ENCODE measurements at regions not wholly inside any gene's neighbourhood (a gene's known extent, or its start where the extent isn't known, plus 50 kb on each side); places are given as distances from the start of the nearest gene placed in this dataset.

GRCh38 chr18:44502221-44502620 is 178.5 kb upstream of the SETBP1 start:
- DNase-seq (ENCODE audit: low read depth, low spot score) = no peak
- no peak overlapping the region for H3K4me3 ChIP-seq (ENCODE audit: control insufficient read depth in 2 of 3, extremely low read depth in 1 of 3, insufficient read depth in 2 of 3, low read depth in 1 of 3, low read length in 3 of 3)
- no peaks in the 10 kb centered on the region for H3K9me3 ChIP-seq (ENCODE audit: control insufficient read depth, low read depth, low read length)
- H3K4me1 ChIP-seq (ENCODE audit: control insufficient read depth, extremely low read depth, insufficient read depth, low read length) = no peaks in the 10 kb centered on the region
- dilution Hi-C loops (cut with MboI; ENCODE audit: extremely low pct_ligation_motif_present, low sequenced_read_pairs) = no loop called here
- no peaks in the 10 kb centered on the region for H3K79me2 ChIP-seq (ENCODE audit: control insufficient read depth, insufficient read depth, low read length)
- H2AFZ ChIP-seq (ENCODE audit: control insufficient read depth, low read length) = no peak overlapping the region
- H3K36me3 ChIP-seq (ENCODE audit: control insufficient read depth in 2 of 2, extremely low read depth in 1 of 2, insufficient read depth in 2 of 2, low read length in 2 of 2) = no peaks in the 10 kb centered on the region
- no peaks in the 10 kb centered on the region for H3K27me3 ChIP-seq (ENCODE audit: control insufficient read depth, extremely low read depth, insufficient read depth, low read length)
- H3K9me1 ChIP-seq (ENCODE audit: control insufficient read depth, extremely low read depth, insufficient read depth, low read length) = no peaks in the 10 kb centered on the region
- no peaks in the 10 kb centered on the region for H4K20me1 ChIP-seq (ENCODE audit: control insufficient read depth, extremely low read depth, insufficient read depth, low read length)
- no peak overlapping the region for H3K4me2 ChIP-seq (ENCODE audit: control insufficient read depth, extremely low read depth, insufficient read depth, low read depth, low read length)
- FAIRE-seq = no peak
- no peak overlapping the region for H3K27ac ChIP-seq (ENCODE audit: control insufficient read depth, insufficient read depth, low read length)
- H3K9ac ChIP-seq (ENCODE audit: control insufficient read depth, extremely low read depth, insufficient read depth, low read length) = no peak overlapping the region
- TF ChIP-seq CTCF (optimal IDR thresholded peaks at IDR 0.05 in 1 of 3, IDR thresholded peaks at IDR 0.05 in 1 of 3, conservative IDR thresholded peaks at IDR 0.05 in 1 of 3; ENCODE audit: extremely low read depth in 1 of 3, insufficient read depth in 2 of 3, low read length in 3 of 3) (no peak), EZH2 (IDR thresholded peaks at IDR 0.05; ENCODE audit: low read length) (no peak)

GRCh38 chr18:44502790-44503189 is 177.9 kb upstream of the SETBP1 start:
- Histone ChIP-seq H3K9me3 (ENCODE audit: control insufficient read depth, low read depth, low read length) (no peaks in the 10 kb centered on the region), H3K4me3 (ENCODE audit: control insufficient read depth in 2 of 3, extremely low read depth in 1 of 3, insufficient read depth in 2 of 3, low read depth in 1 of 3, low read length in 3 of 3) (no peak overlapping the region), H3K27me3 (ENCODE audit: control insufficient read depth, extremely low read depth, insufficient read depth, low read length) (no peaks in the 10 kb centered on the region), H3K9ac (ENCODE audit: control insufficient read depth, extremely low read depth, insufficient read depth, low read length) (no peak overlapping the region), H3K79me2 (ENCODE audit: control insufficient read depth, insufficient read depth, low read length) (no peaks in the 10 kb centered on the region), H3K4me1 (ENCODE audit: control insufficient read depth, extremely low read depth, insufficient read depth, low read length) (no peaks in the 10 kb centered on the region), H3K4me2 (ENCODE audit: control insufficient read depth, extremely low read depth, insufficient read depth, low read depth, low read length) (no peak overlapping the region), H3K27ac (ENCODE audit: control insufficient read depth, insufficient read depth, low read length) (no peak overlapping the region), H2AFZ (ENCODE audit: control insufficient read depth, low read length) (no peak overlapping the region), H3K36me3 (ENCODE audit: control insufficient read depth in 2 of 2, extremely low read depth in 1 of 2, insufficient read depth in 2 of 2, low read length in 2 of 2) (no peaks in the 10 kb centered on the region), H3K9me1 (ENCODE audit: control insufficient read depth, extremely low read depth, insufficient read depth, low read length) (no peaks in the 10 kb centered on the region), H4K20me1 (ENCODE audit: control insufficient read depth, extremely low read depth, insufficient read depth, low read length) (no peaks in the 10 kb centered on the region)
- TF ChIP-seq EZH2 (IDR thresholded peaks at IDR 0.05; ENCODE audit: low read length) (no peak), CTCF (optimal IDR thresholded peaks at IDR 0.05 in 1 of 3, IDR thresholded peaks at IDR 0.05 in 1 of 3, conservative IDR thresholded peaks at IDR 0.05 in 1 of 3; ENCODE audit: extremely low read depth in 1 of 3, insufficient read depth in 2 of 3, low read length in 3 of 3) (no peak)
- FAIRE-seq (no peak), DNase-seq (ENCODE audit: low read depth, low spot score) (no peak)
- dilution Hi-C loops (cut with MboI; ENCODE audit: extremely low pct_ligation_motif_present, low sequenced_read_pairs) = no loop called here

Measured in keratinocyte (primary cell).